A549 (cell line): ENCODE measurements at regions not wholly inside any gene's neighbourhood (a gene's known extent, or its start where the extent isn't known, plus 50 kb on each side); places are given as distances from the start of the nearest gene placed in this dataset.

Source experiments
- ATAC-seq, 2 experiments: fragments of 200-7000 bp in 1 of 2; fragments of >200 bp in 1 of 2; cut with Nextera tagmentation in 1 of 2; cut with Tn5 transposase in 1 of 2; 3 replicates each; pipeline versions ENCODE4 v1.8.0 to v1.9.1; 2018 to 2020; ENCODE audit warnings: mild to moderate bottlenecking in 1 of 2, moderate library complexity in 1 of 2
- CTCF ChIA-PET: fragments of 300-600 bp; sonication (Branson Sonifier 250); formaldehyde crosslinking; extraction: SDS; loops from one replicate; lab custom pipeline; 2021; ENCODE audit warnings: antibody characterized with exemption, inconsistent platforms; lab: Yijun Ruan, JAX
- POLR2A ChIA-PET: fragments of 350-600 bp; formaldehyde crosslinking; extraction: SDS; loops from one replicate; lab custom pipeline; 2021; ENCODE audit warnings: antibody characterized with exemption, inconsistent platforms; lab: Yijun Ruan, JAX
- DNase-seq, 2 experiments: peaks; one replicate each; pipeline versions ENCODE4 v3.0.0 to v3.0.0-alpha.2; 2011 to 2016; ENCODE audit warnings: low read depth in 1 of 2, low spot score in 1 of 2
- FAIRE-seq: peaks from 2 replicates; lab custom pipeline; 2011; peaks lifted over from hg19 to GRCh38; lab: Jason Lieb, UNC
- H3K27ac ChIP-seq, 2 experiments: fragments of >200 bp; sonication (Bioruptor Twin); formaldehyde crosslinking; 3 replicates each; pipeline ENCODE4 v1.5.1; 2016 to 2017
- H3K4me1 ChIP-seq: fragments of >200 bp; sonication (Bioruptor Twin); formaldehyde crosslinking; 3 replicates; pipeline ENCODE4 v1.6.1; 2016
- H3K4me2 ChIP-seq: fragments of >200 bp; sonication (Bioruptor Twin); formaldehyde crosslinking; 3 replicates; pipeline ENCODE4 v1.6.1; 2016
- H3K4me3 ChIP-seq: fragments of >200 bp; sonication (Bioruptor Twin); formaldehyde crosslinking; 3 replicates; pipeline ENCODE4 v1.5.1; 2016
- H3K9me3 ChIP-seq: fragments of >200 bp; sonication (Bioruptor Twin); formaldehyde crosslinking; 3 replicates; pipeline ENCODE4 v1.6.1; 2016
- ATOH8 ChIP-seq: fragments of 250-450 bp; sonication (Bioruptor Pico); IDR thresholded peaks from 2 replicates; pipeline ENCODE4 v1.5.0; 2020; ENCODE audit warnings: low read depth, mild to moderate bottlenecking, moderate library complexity
- CEBPB ChIP-seq, 2 experiments: fragments of >200 bp in 1 of 2; sonication (Bioruptor Twin) in 1 of 2; formaldehyde crosslinking in 1 of 2; IDR thresholded peaks; 2 replicates each; pipeline ENCODE4 v1.6.1; 2012 to 2016
- CHD2 ChIP-seq: fragments of 150-350 bp; IDR thresholded peaks from 2 replicates; pipeline ENCODE4 v1.6.1; 2014; ENCODE audit warnings: low read length; ENCODE audit not compliant: partially characterized antibody
- E2F6 ChIP-seq: IDR thresholded peaks from 2 replicates; pipeline ENCODE4 v1.6.1; 2012; ENCODE audit warnings: low read depth, borderline replicate concordance
- EP300 ChIP-seq, 2 experiments: fragments of >200 bp; sonication (Bioruptor Twin); formaldehyde crosslinking; IDR thresholded peaks; 2 replicates in 1 of 2; 3 replicates in 1 of 2; pipeline ENCODE4 v1.6.1; 2016 to 2017
- FOSB ChIP-seq: fragments of 250-450 bp; sonication (Bioruptor Pico); IDR thresholded peaks from 2 replicates; pipeline ENCODE4 v1.5.0; 2020; ENCODE audit warnings: mild to moderate bottlenecking, moderate library complexity
- FOSL2 ChIP-seq, 2 experiments: fragments of 450-650 bp in 1 of 2; fragments of >200 bp in 1 of 2; sonication (Bioruptor Twin) in 1 of 2; formaldehyde crosslinking; IDR thresholded peaks; 2 replicates each; pipeline versions ENCODE4 v1.5.0 to v1.6.1; 2016 to 2020; ENCODE audit warnings: mild to moderate bottlenecking in 1 of 2, moderate library complexity in 1 of 2
- FOXS1 ChIP-seq: fragments of 250-450 bp; sonication (Bioruptor Pico); IDR thresholded peaks from 2 replicates; pipeline ENCODE4 v1.5.0; 2020; ENCODE audit warnings: mild to moderate bottlenecking, moderate library complexity
- HDAC2 ChIP-seq: fragments of 200-600 bp; sonication (generic); IDR thresholded peaks from 2 replicates; pipeline ENCODE4 v1.6.1; 2016
- HEYL ChIP-seq: fragments of 250-450 bp; sonication (Bioruptor Pico); IDR thresholded peaks from 2 replicates; pipeline ENCODE4 v1.8.0; 2021; ENCODE audit warnings: mild to moderate bottlenecking, moderate library complexity
- HOXA7 ChIP-seq: fragments of 250-450 bp; sonication (Bioruptor Pico); IDR thresholded peaks from 2 replicates; pipeline ENCODE4 v1.5.0; 2020; ENCODE audit warnings: mild to moderate bottlenecking, moderate library complexity
- HOXB5 ChIP-seq: fragments of 250-450 bp; sonication (Bioruptor Pico); IDR thresholded peaks from 2 replicates; pipeline ENCODE4 v1.5.0; 2020; ENCODE audit warnings: mild to moderate bottlenecking, moderate library complexity
- KDM5A ChIP-seq: fragments of 200-600 bp; sonication (generic); IDR thresholded peaks from 2 replicates; pipeline ENCODE4 v1.6.1; 2016; ENCODE audit warnings: antibody characterized with exemption, mild to moderate bottlenecking
- TP53 ChIP-seq: fragments of 250-450 bp; sonication (Bioruptor Pico); IDR thresholded peaks from 2 replicates; pipeline ENCODE4 v1.5.0; 2021; ENCODE audit warnings: mild to moderate bottlenecking, moderate library complexity
- ZFP36 ChIP-seq: fragments of 450-650 bp; IDR thresholded peaks from 2 replicates; pipeline ENCODE4 v1.6.1; 2014; ENCODE audit warnings: borderline replicate concordance; ENCODE audit not compliant: partially characterized antibody
- WGBS: methylation state at CpG from one replicate; pipeline ENCODE4 v1.1.6; 2017; ENCODE audit errors: missing lambda C conversion rate; 5-methylcytosine and 5-hydroxymethylcytosine counted together
- TF ChIP-seq, protein P1 (sequence below): fragments of 450-650 bp; IDR thresholded peaks from 2 replicates; pipeline ENCODE4 v1.6.1; 2014; ENCODE audit warnings: antibody characterized with exemption
- TF ChIP-seq, protein P2 (sequence below): IDR thresholded peaks from 2 replicates; pipeline ENCODE4 v1.6.1; 2012
- TF ChIP-seq, protein P3 (sequence below): fragments of >200 bp; sonication (Bioruptor Twin); formaldehyde crosslinking; IDR thresholded peaks from 2 replicates; pipeline ENCODE4 v1.6.1; 2016
- TF ChIP-seq, protein P4 (sequence below): fragments of >200 bp; sonication (Bioruptor Twin); formaldehyde crosslinking; IDR thresholded peaks from 3 replicates; pipeline ENCODE4 v1.6.1; 2016

- H3K4me2 ChIP-seq, result no peak overlapping the region
- H3K9me3 ChIP-seq, result no peaks in the 10 kb centered on the region
- FAIRE-seq, result no peak
Observed at GRCh38 chr2:200216310-200216709, 90.2 kb upstream of the SPATS2L start.

GRCh38 chr2:200217320-200217719 lies 89.2 kb upstream of the SPATS2L start:
- TF ChIP-seq, protein P1, sequence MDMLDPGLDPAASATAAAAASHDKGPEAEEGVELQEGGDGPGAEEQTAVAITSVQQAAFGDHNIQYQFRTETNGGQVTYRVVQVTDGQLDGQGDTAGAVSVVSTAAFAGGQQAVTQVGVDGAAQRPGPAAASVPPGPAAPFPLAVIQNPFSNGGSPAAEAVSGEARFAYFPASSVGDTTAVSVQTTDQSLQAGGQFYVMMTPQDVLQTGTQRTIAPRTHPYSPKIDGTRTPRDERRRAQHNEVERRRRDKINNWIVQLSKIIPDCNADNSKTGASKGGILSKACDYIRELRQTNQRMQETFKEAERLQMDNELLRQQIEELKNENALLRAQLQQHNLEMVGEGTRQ, result no peak
- TF ChIP-seq EP300 (IDR thresholded peaks at IDR 0.05) (no peak), HDAC2 (no peak), HOXB5 (CRISPR knock-in tag) (no peak), HOXA7 (CRISPR knock-in tag) (no peak)
- POLR2A ChIA-PET, result no interaction called here
- Histone ChIP-seq H3K4me3 (no peak overlapping the region), H3K4me1 (peaks cover 33% of the 10 kb centered on the region), H3K4me2 (no peak overlapping the region), H3K9me3 (no peaks in the 10 kb centered on the region), H3K27ac (no peak overlapping the region)
- DNase-seq (no peak), FAIRE-seq (no peak), ATAC-seq (no peak)
- WGBS, result 96% methylated on average over 1 of the region's 1 CpG
- CTCF ChIA-PET, result interaction anchor here (0.9 kb wide), 1 partner anchor 10 kb away, joined by 3 read pairs; no protein-coding TSS in a partner anchor

More at GRCh38 chr2:200216310-200216709, 90.2 kb upstream of the SPATS2L start:
- peaks cover 23% of the 10 kb centered on the region for H3K4me1 ChIP-seq
- no peak overlapping the region for H3K4me3 ChIP-seq
- ATAC-seq (no peak), DNase-seq (no peak)
- H3K27ac ChIP-seq, result no peak overlapping the region
- WGBS, result 67% methylated on average over 4 of the region's 4 CpGs
- TF ChIP-seq, protein P2, sequence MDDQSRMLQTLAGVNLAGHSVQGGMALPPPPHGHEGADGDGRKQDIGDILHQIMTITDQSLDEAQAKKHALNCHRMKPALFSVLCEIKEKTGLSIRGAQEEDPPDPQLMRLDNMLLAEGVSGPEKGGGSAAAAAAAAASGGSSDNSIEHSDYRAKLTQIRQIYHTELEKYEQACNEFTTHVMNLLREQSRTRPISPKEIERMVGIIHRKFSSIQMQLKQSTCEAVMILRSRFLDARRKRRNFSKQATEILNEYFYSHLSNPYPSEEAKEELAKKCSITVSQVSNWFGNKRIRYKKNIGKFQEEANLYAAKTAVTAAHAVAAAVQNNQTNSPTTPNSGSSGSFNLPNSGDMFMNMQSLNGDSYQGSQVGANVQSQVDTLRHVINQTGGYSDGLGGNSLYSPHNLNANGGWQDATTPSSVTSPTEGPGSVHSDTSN, result no peak
- TF ChIP-seq CHD2 (no peak), CEBPB (IDR thresholded peaks at IDR 0.05) (no peak), TP53 (CRISPR knock-in tag) (no peak), E2F6 (no peak), FOSL2 (IDR thresholded peaks at IDR 0.05) (no peak), FOSL2 (CRISPR knock-in tag; IDR thresholded peaks at IDR 0.05) (no peak), KDM5A (no peak), FOXS1 (CRISPR knock-in tag) (no peak), ZFP36 (no peak), HEYL (no peak), FOSB (CRISPR knock-in tag) (no peak), HDAC2 (no peak), ATOH8 (CRISPR knock-in tag) (no peak)
- TF ChIP-seq, protein P3, sequence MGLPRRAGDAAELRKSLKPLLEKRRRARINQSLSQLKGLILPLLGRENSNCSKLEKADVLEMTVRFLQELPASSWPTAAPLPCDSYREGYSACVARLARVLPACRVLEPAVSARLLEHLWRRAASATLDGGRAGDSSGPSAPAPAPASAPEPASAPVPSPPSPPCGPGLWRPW, result no peak
- CTCF ChIA-PET, result no interaction called here
- POLR2A ChIA-PET, result no interaction called here

GRCh38 chr2:200218645-200219044 lies 87.8 kb upstream of the SPATS2L start:
- H3K4me1 ChIP-seq, result peaks cover 33% of the 10 kb centered on the region
- ChIA-PET CTCF (interaction anchor here (0.6 kb wide), 1 partner anchor 253 kb away, joined by 3 read pairs; no protein-coding TSS in a partner anchor), POLR2A (no interaction called here)
- ATAC-seq (no peak), DNase-seq (no peak), FAIRE-seq (no peak)
- 63% methylated on average over 1 of the region's 1 CpG for WGBS
- H3K27ac ChIP-seq, result no peak overlapping the region
- H3K4me3 ChIP-seq, result no peak overlapping the region
- TF ChIP-seq, protein P4, sequence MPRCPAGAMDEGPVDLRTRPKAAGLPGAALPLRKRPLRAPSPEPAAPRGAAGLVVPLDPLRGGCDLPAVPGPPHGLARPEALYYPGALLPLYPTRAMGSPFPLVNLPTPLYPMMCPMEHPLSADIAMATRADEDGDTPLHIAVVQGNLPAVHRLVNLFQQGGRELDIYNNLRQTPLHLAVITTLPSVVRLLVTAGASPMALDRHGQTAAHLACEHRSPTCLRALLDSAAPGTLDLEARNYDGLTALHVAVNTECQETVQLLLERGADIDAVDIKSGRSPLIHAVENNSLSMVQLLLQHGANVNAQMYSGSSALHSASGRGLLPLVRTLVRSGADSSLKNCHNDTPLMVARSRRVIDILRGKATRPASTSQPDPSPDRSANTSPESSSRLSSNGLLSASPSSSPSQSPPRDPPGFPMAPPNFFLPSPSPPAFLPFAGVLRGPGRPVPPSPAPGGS, result no peak
- TF ChIP-seq, protein P1, result peak; percentile 50
- H3K4me2 ChIP-seq, result no peak overlapping the region
- no peaks in the 10 kb centered on the region for H3K9me3 ChIP-seq
